ENCODE measurements at regions not wholly inside any gene's neighbourhood (a gene's known extent, or its start where the extent isn't known, plus 50 kb on each side); places are given as distances from the start of the nearest gene placed in this dataset.

DNA sequence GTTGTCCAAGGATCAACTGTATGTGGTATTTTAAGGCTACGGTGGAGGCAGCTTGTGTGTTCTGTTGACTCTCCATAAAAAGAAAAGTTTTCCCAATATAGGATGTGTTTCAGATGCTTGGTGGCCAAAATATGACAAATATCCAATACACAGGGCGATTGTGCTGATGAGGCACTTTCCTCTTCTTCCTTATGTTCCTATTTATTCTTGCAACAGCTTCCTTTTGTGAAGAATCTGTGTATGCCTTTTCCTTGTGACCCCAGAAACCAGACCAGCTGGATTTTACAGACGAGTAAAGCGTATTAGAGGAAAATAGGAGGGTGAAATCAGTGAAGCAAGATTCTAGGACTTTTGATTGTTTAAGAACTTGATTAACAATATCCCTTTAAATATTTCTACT lies 452.0 kb downstream of the DMAC1 start:
- H3K27me3 ChIP-seq (ENCODE audit: control insufficient read depth, insufficient read depth, low read length), result no peaks in the 10 kb centered on the region
- H3K36me3 ChIP-seq (ENCODE audit: control insufficient read depth, insufficient read depth, low read length), result no peaks in the 10 kb centered on the region
- H3K27ac ChIP-seq (ENCODE audit: low read depth, low read length), result no peak overlapping the region
- no peak overlapping the region for H3K9ac ChIP-seq (ENCODE audit: low read depth, low read length)
- no peaks in the 10 kb centered on the region for H3K9me3 ChIP-seq (ENCODE audit: control insufficient read depth, insufficient read depth, low read length)
- H3K4me1 ChIP-seq (ENCODE audit: control insufficient read depth, insufficient read depth, low read length), result no peaks in the 10 kb centered on the region
- H3K4me3 ChIP-seq (ENCODE audit: low read depth, low read length), result no peak overlapping the region

DNA sequence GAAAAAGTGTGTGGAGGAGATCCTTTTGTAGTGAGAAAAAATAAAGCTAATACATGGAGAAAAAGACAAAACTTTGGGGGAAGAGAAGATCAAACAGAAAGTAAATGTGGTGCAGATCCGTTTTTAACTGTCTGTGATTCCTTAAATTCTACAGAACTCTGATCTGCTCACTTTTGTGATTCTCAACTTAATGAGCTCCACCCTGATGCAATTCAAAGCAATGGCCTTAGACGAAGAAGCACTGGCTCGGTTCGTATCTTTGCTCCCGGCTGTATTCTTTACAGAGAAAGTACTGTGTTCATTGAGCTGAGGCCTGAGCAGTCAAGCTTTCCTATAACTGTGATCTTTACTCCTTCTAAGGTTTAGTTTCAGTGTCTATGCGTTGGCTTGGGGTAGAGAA lies 453.4 kb downstream of the DMAC1 start:
- H3K36me3 ChIP-seq (ENCODE audit: control insufficient read depth, insufficient read depth, low read length), result no peaks in the 10 kb centered on the region
- no peaks in the 10 kb centered on the region for H3K27me3 ChIP-seq (ENCODE audit: control insufficient read depth, insufficient read depth, low read length)
- H3K27ac ChIP-seq (ENCODE audit: low read depth, low read length), result no peak overlapping the region
- no peak overlapping the region for H3K4me3 ChIP-seq (ENCODE audit: low read depth, low read length)
- H3K4me1 ChIP-seq (ENCODE audit: control insufficient read depth, insufficient read depth, low read length), result no peaks in the 10 kb centered on the region
- no peak overlapping the region for H3K9ac ChIP-seq (ENCODE audit: low read depth, low read length)
- H3K9me3 ChIP-seq (ENCODE audit: control insufficient read depth, insufficient read depth, low read length), result no peaks in the 10 kb centered on the region

DNA sequence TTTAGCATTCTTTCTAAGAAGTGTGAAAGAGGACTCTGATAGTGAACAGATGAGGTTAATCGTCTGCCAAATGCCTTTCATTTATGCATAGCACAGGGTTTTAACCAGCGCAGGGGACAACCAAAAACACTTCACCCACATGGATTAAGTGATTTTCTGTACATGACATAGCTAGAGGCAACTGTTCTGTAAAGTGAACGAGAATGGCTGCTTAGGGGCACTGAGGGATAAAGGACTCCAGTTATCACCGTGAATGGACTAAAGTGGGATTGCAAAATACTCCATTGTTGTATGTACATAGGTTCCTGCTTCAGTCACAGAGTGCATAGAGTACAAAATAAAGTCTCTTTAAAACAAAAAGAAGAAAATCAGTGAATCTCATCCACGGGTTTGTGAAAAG lies 456.8 kb downstream of the DMAC1 start:
- H3K27me3 ChIP-seq (ENCODE audit: control insufficient read depth, insufficient read depth, low read length), result no peaks in the 10 kb centered on the region
- no peaks in the 10 kb centered on the region for H3K4me1 ChIP-seq (ENCODE audit: control insufficient read depth, insufficient read depth, low read length)
- no peak overlapping the region for H3K27ac ChIP-seq (ENCODE audit: low read depth, low read length)
- no peak overlapping the region for H3K9ac ChIP-seq (ENCODE audit: low read depth, low read length)
- no peaks in the 10 kb centered on the region for H3K36me3 ChIP-seq (ENCODE audit: control insufficient read depth, insufficient read depth, low read length)
- H3K4me3 ChIP-seq (ENCODE audit: low read depth, low read length), result no peak overlapping the region
- no peaks in the 10 kb centered on the region for H3K9me3 ChIP-seq (ENCODE audit: control insufficient read depth, insufficient read depth, low read length)

DNA sequence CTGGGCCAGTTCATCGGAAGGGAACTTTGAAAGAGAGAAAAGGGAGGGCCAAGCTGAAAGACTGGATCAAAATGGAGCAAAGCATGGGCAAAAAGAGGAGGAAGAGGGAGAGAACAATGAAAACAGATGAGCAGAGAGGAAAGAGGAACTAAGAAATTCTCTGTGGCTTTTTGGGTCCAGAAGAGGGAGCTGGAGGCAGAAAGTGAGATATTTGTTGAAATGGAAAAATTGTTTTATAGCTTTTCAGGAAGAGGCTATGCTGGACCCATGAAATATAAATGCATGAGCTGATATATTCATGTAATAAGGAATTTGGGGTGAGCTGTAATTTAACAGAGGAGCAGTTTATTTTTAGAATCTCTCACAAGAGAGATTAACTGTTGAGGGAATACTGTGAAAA lies 457.3 kb downstream of the DMAC1 start:
- no peak overlapping the region for H3K9ac ChIP-seq (ENCODE audit: low read depth, low read length)
- H3K4me1 ChIP-seq (ENCODE audit: control insufficient read depth, insufficient read depth, low read length), result no peaks in the 10 kb centered on the region
- H3K4me3 ChIP-seq (ENCODE audit: low read depth, low read length), result no peak overlapping the region
- no peaks in the 10 kb centered on the region for H3K27me3 ChIP-seq (ENCODE audit: control insufficient read depth, insufficient read depth, low read length)
- H3K27ac ChIP-seq (ENCODE audit: low read depth, low read length), result no peak overlapping the region
- no peaks in the 10 kb centered on the region for H3K9me3 ChIP-seq (ENCODE audit: control insufficient read depth, insufficient read depth, low read length)
- H3K36me3 ChIP-seq (ENCODE audit: control insufficient read depth, insufficient read depth, low read length), result no peaks in the 10 kb centered on the region

DNA sequence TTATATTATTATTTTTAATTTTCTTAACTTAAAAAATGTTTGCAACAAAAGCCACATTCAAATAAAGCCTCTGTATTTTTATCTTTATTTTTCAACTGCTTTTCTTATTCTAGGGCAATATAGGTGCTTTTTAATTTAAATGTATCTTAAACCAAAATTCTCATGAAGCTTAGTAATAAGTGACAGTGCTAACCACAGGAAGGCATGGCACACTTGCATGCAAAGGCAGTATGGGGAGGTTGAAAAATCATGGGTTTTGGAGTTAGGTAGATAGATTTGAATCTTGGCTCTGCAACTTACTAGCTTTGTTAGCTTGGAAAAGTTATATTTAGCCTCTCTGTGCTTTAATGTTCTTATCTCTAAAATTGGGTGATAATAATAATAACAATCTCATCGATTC lies 458.0 kb downstream of the DMAC1 start:
- H3K36me3 ChIP-seq (ENCODE audit: control insufficient read depth, insufficient read depth, low read length), result no peaks in the 10 kb centered on the region
- H3K4me3 ChIP-seq (ENCODE audit: low read depth, low read length), result no peak overlapping the region
- no peak overlapping the region for H3K9ac ChIP-seq (ENCODE audit: low read depth, low read length)
- H3K9me3 ChIP-seq (ENCODE audit: control insufficient read depth, insufficient read depth, low read length), result no peaks in the 10 kb centered on the region
- H3K27ac ChIP-seq (ENCODE audit: low read depth, low read length), result no peak overlapping the region
- H3K27me3 ChIP-seq (ENCODE audit: control insufficient read depth, insufficient read depth, low read length), result no peaks in the 10 kb centered on the region
- no peaks in the 10 kb centered on the region for H3K4me1 ChIP-seq (ENCODE audit: control insufficient read depth, insufficient read depth, low read length)

DNA sequence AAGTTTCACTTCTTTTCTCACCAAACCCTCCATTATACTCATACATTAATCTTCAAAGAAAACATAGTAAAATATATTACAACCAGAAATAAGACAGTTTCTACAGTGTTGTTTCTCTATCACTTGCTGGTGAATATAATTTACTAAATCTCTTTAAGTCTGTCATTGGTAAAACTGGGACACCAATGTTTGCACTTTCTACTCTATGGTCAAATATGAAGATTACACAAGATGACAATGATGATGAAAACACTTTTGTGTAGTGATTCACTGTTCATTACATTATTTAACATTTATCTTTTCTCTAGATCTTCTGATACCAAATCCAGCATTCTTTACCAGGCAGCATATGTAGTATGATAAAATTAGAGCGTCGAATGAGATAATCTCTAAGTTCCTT lies 459.1 kb downstream of the DMAC1 start:
- H3K9me3 ChIP-seq (ENCODE audit: control insufficient read depth, insufficient read depth, low read length), result no peaks in the 10 kb centered on the region
- no peak overlapping the region for H3K27ac ChIP-seq (ENCODE audit: low read depth, low read length)
- H3K4me3 ChIP-seq (ENCODE audit: low read depth, low read length), result no peak overlapping the region
- H3K27me3 ChIP-seq (ENCODE audit: control insufficient read depth, insufficient read depth, low read length), result no peaks in the 10 kb centered on the region
- H3K36me3 ChIP-seq (ENCODE audit: control insufficient read depth, insufficient read depth, low read length), result no peaks in the 10 kb centered on the region
- peaks cover 3% of the 10 kb centered on the region; the same call in 1 of the 2 replicates for H3K4me1 ChIP-seq (ENCODE audit: control insufficient read depth, insufficient read depth, low read length)
- no peak overlapping the region for H3K9ac ChIP-seq (ENCODE audit: low read depth, low read length)

DNA sequence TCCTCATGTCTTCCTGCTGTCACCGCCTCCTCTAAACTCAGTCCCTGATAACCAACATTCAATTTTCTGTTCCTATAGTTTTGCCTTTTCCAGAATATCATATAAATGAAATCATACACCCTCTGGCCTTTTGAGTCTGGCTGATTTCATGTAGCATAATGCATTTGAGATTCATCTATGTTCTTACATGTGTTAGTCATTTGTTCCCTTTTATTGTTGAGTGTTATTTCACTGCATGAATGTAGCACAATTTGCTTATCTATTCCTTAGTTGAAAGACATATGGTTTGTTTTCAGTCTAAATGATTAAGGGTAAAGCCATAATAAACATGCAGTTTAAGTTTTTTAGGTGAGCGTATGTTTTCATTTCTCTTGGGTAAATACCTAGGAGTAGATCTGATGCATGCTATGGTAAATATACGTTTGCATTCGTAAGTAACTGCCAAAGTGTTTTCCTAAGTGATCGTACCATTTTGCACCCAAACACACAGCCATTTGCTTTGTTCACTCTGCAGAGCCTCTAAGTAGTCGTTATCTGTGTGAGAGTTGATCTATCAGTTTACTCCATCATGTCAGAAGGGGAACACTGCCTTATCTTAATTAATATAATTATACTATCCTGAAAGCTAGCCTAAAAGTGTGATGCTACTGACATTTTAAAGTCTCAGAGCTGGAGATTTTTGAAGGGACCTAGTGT lies 460.8 kb downstream of the DMAC1 start:
- no peaks in the 10 kb centered on the region for H3K27me3 ChIP-seq (ENCODE audit: control insufficient read depth, insufficient read depth, low read length)
- no peaks in the 10 kb centered on the region for H3K9me3 ChIP-seq (ENCODE audit: control insufficient read depth, insufficient read depth, low read length)
- H3K4me1 ChIP-seq (ENCODE audit: control insufficient read depth, insufficient read depth, low read length), result peaks cover 3% of the 10 kb centered on the region; the same call in 1 of the 2 replicates
- no peaks in the 10 kb centered on the region for H3K36me3 ChIP-seq (ENCODE audit: control insufficient read depth, insufficient read depth, low read length)
- H3K9ac ChIP-seq (ENCODE audit: low read depth, low read length), result no peak overlapping the region
- H3K4me3 ChIP-seq (ENCODE audit: low read depth, low read length), result no peak overlapping the region
- H3K27ac ChIP-seq (ENCODE audit: low read depth, low read length), result no peak overlapping the region

DNA sequence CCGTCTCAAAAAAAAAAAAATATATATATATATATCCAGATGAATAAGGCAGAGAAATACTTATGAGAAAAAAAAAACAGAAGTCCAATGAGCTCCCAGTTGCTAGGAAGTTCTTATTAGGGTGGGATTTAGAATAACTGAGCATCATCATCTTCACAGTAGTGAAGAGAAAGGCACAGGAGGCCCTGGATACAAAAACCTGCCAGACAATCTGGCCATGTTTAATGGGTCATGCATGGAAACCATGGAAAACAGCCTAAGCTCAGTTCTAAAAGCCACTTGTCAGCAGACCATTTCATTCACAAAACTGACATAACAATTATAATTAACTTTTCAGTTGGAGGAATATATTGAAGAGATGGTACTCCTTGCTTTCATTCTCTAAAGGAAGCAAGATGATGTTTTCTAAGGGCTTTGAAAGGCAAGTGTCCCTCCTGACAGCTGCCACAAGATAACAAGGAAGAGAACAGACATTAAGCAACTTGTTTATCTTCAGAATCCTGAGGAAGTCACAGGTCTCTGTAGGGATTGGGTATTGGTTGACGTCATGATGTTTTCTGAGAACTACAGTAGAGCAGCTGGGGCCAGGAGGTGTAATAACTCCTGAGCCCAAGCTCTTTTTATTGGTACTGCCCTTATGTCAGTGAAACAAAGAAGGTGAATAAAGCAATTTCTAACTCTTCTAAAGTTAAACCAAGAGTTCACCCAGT lies 463.1 kb downstream of the DMAC1 start:
- Histone ChIP-seq H3K36me3 (ENCODE audit: control insufficient read depth, insufficient read depth, low read length) (no peaks in the 10 kb centered on the region), H3K27ac (ENCODE audit: low read depth, low read length) (no peak overlapping the region), H3K9me3 (ENCODE audit: control insufficient read depth, insufficient read depth, low read length) (no peaks in the 10 kb centered on the region), H3K9ac (ENCODE audit: low read depth, low read length) (no peak overlapping the region), H3K27me3 (ENCODE audit: control insufficient read depth, insufficient read depth, low read length) (no peaks in the 10 kb centered on the region), H3K4me1 (ENCODE audit: control insufficient read depth, insufficient read depth, low read length) (peaks cover 3% of the 10 kb centered on the region; the same call in 1 of the 2 replicates), H3K4me3 (ENCODE audit: low read depth, low read length) (no peak overlapping the region)

DNA sequence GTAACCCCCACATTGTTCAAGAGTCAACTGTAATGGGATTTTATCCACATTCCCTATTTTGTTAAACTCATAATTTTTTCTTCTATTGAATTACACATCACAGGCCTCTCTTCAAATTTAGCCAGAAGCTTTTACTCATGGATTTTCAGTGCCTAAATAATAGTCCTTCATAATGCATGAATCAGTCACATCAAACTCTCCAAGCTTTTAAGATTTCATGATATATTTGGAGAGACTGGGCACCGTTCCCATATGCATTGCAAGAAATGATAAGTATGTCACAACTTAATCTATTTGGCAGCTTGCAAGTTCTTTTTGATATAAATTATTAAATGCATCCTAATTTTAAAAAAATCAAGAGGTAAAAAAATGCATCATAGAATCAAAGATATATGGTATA lies 465.9 kb downstream of the DMAC1 start:
- Histone ChIP-seq H3K4me3 (ENCODE audit: low read depth, low read length) (no peak overlapping the region), H3K36me3 (ENCODE audit: control insufficient read depth, insufficient read depth, low read length) (no peaks in the 10 kb centered on the region), H3K9me3 (ENCODE audit: control insufficient read depth, insufficient read depth, low read length) (no peaks in the 10 kb centered on the region), H3K9ac (ENCODE audit: low read depth, low read length) (no peak overlapping the region), H3K4me1 (ENCODE audit: control insufficient read depth, insufficient read depth, low read length) (peaks cover 3% of the 10 kb centered on the region; the same call in 1 of the 2 replicates), H3K27me3 (ENCODE audit: control insufficient read depth, insufficient read depth, low read length) (no peaks in the 10 kb centered on the region), H3K27ac (ENCODE audit: low read depth, low read length) (no peak overlapping the region)

DNA sequence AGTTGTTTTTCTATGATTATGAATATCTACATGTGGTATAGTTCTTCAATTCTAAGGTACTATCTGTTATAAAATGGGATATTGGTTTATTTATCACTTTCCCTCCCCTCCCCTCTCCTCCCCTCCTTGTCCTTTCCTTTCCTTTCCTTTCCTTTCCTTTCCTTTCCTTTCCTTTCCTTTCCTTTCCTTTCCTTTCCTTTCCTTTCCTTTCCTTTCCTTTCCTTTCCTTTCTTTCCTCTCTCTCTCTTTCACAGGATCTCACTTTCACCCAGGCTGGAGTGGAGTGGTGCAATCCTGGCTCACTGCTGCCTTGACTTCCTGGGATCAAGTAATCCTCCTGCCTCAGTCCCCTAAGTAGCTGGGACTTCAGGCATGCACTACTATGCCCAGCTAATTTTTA lies 466.8 kb downstream of the DMAC1 start:
- no peak overlapping the region for H3K4me3 ChIP-seq (ENCODE audit: low read depth, low read length)

DNA sequence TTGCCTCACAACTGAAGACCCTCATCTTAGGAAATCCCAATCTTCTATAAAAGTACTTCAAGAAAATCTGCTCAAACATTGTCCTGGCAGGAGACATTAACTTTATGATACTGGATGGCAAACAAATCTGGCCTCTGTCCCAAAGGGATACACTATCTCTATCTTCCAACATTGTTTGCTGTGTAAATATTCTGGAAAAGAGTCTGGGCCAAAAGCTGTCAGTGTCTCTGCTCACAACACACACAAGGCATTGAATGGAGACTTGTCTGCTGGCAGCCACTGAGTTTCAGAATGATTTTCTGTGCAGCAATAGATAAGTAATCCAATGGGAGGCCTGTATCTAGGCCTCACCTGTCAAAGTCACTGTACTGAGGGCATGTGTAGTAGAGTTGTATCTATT lies 471.1 kb downstream of the DMAC1 start:
- H3K4me1 ChIP-seq (ENCODE audit: control insufficient read depth, insufficient read depth, low read length), result no peaks in the 10 kb centered on the region
- H3K27ac ChIP-seq (ENCODE audit: low read depth, low read length), result no peak overlapping the region

More for the DNA sequence above, 466.8 kb downstream of the DMAC1 start:
- H3K4me1 ChIP-seq (ENCODE audit: control insufficient read depth, insufficient read depth, low read length), result peaks cover 3% of the 10 kb centered on the region; the same call in 1 of the 2 replicates
- no peaks in the 10 kb centered on the region for H3K9me3 ChIP-seq (ENCODE audit: control insufficient read depth, insufficient read depth, low read length)
- H3K36me3 ChIP-seq (ENCODE audit: control insufficient read depth, insufficient read depth, low read length), result no peaks in the 10 kb centered on the region
- H3K9ac ChIP-seq (ENCODE audit: low read depth, low read length), result no peak overlapping the region
- H3K27ac ChIP-seq (ENCODE audit: low read depth, low read length), result no peak overlapping the region
- H3K27me3 ChIP-seq (ENCODE audit: control insufficient read depth, insufficient read depth, low read length), result no peaks in the 10 kb centered on the region

More for the DNA sequence above, 471.1 kb downstream of the DMAC1 start:
- Histone ChIP-seq H3K9ac (ENCODE audit: low read depth, low read length) (no peak overlapping the region), H3K4me3 (ENCODE audit: low read depth, low read length) (no peak overlapping the region), H3K9me3 (ENCODE audit: control insufficient read depth, insufficient read depth, low read length) (no peaks in the 10 kb centered on the region), H3K27me3 (ENCODE audit: control insufficient read depth, insufficient read depth, low read length) (no peaks in the 10 kb centered on the region), H3K36me3 (ENCODE audit: control insufficient read depth, insufficient read depth, low read length) (no peaks in the 10 kb centered on the region)

Data from HUES48 (cell line).